HG02973 (cell line): ENCODE measurements at regions not wholly inside any gene's neighbourhood (a gene's known extent, or its start where the extent isn't known, plus 50 kb on each side); places are given as distances from the start of the nearest gene placed in this dataset.
"Not testable (repeated sequence)": the region's sequence is repeated elsewhere in the genome, so short reads cannot be mapped to it uniquely, and the experiment has no call there.

Experiments
- ATAC-seq: cut with Tn5 transposase; IDR thresholded peaks from one replicate; pipeline ENCODE4 v1.9.1; 2021; ENCODE audit warnings: moderate library complexity; ENCODE audit not compliant: unreplicated experiment

- no peak for ATAC-seq
These were observed 125.3 kb upstream of the MARCHF11 start for GRCh38 chr5:16304846-16305245.

- ATAC-seq: no peak
These were observed 117.4 kb upstream of the MARCHF11 start for GRCh38 chr5:16296946-16297345.

GRCh38 chr5:16291894-16292293, 112.3 kb upstream of the MARCHF11 start:
- no peak for ATAC-seq

- ATAC-seq: no peak
These were observed 111.9 kb upstream of the MARCHF11 start for GRCh38 chr5:16291474-16291873.

GRCh38 chr5:16283791-16284190, 104.2 kb upstream of the MARCHF11 start:
- ATAC-seq: no peak

GRCh38 chr5:16276859-16277258, 97.3 kb upstream of the MARCHF11 start:
- not testable (repeated sequence) for ATAC-seq

GRCh38 chr5:16271851-16272250, 92.3 kb upstream of the MARCHF11 start:
- ATAC-seq: no peak

- ATAC-seq: no peak
These were observed 85.5 kb upstream of the MARCHF11 start for GRCh38 chr5:16265141-16265540.

- no peak for ATAC-seq
These were observed 80.4 kb upstream of the MARCHF11 start for GRCh38 chr5:16260000-16260399.

- no peak for ATAC-seq
These were observed 74.3 kb upstream of the MARCHF11 start for GRCh38 chr5:16253856-16254255.

- no peak for ATAC-seq
These were observed 66.4 kb upstream of the MARCHF11 start for GRCh38 chr5:16245956-16246355.

- ATAC-seq: no peak
These were observed 65.7 kb upstream of the MARCHF11 start for GRCh38 chr5:16245249-16245648.

GRCh38 chr5:16238018-16238417, 58.4 kb upstream of the MARCHF11 start:
- no peak for ATAC-seq

- no peak for ATAC-seq
These were observed 55.0 kb upstream of the MARCHF11 start for GRCh38 chr5:16234598-16234997.

- ATAC-seq: no peak
These were observed 54.1 kb upstream of the MARCHF11 start for GRCh38 chr5:16233730-16234129.

- no peak for ATAC-seq
These were observed 49.9 kb upstream of the MARCHF11 start for GRCh38 chr5:16229357-16229940.
